SU-DHL-6 (cell line): ENCODE measurements at regions not wholly inside any gene's neighbourhood (a gene's known extent, or its start where the extent isn't known, plus 50 kb on each side); places are given as distances from the start of the nearest gene placed in this dataset.

ENCODE experiments used
- CTCF ChIP-seq: fragments of 200-600 bp; sonication (generic); IDR thresholded peaks from one replicate; pipeline ENCODE4 v1.5.1; 2017; ENCODE audit warnings: antibody characterized with exemption, mild to moderate bottlenecking, low read length, moderate library complexity; ENCODE audit not compliant: insufficient read depth, poor library complexity, severe bottlenecking
- EZH2phosphoT487 ChIP-seq: fragments of 200-600 bp; sonication (generic), shearing (Covaris generic); conservative IDR thresholded peaks from 2 replicates; pipeline ENCODE4 v1.6.1; 2018; ENCODE audit warnings: mild to moderate bottlenecking, antibody characterized with exemption, low read length, moderate library complexity, mixed read lengths

- no peak for TF ChIP-seq CTCF
- no peak for TF ChIP-seq EZH2phosphoT487
Observed at GRCh38 chr2:39949131-39949530, 170.1 kb upstream of the THUMPD2 start.
